ENCODE measurements at regions not wholly inside any gene's neighbourhood (a gene's known extent, or its start where the extent isn't known, plus 50 kb on each side); places are given as distances from the start of the nearest gene placed in this dataset.
"Not testable (repeated sequence)": the region's sequence is repeated elsewhere in the genome, so short reads cannot be mapped to it uniquely, and the experiment has no call there.

DNA sequence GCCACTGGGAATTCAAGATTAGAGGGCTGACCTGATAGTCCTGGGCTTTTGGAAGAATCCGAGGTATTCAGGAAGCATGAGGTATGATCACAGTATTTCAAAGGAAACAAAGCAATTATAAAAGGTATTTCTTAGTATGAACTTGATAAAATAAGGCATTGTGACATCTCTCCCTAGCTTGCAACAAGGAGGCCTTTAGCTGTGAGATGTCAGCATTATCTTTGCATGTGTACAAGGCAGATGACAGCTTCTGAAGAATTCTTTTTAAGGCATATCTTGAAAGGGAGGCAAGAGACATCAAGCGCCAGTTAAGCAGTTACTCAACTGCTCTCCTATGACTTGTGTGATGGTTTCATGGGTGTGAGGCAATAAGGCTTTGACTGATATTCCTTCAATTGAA, 1123.7 kb downstream of the PLA2G4A start:
- no peak for DNase-seq

DNA sequence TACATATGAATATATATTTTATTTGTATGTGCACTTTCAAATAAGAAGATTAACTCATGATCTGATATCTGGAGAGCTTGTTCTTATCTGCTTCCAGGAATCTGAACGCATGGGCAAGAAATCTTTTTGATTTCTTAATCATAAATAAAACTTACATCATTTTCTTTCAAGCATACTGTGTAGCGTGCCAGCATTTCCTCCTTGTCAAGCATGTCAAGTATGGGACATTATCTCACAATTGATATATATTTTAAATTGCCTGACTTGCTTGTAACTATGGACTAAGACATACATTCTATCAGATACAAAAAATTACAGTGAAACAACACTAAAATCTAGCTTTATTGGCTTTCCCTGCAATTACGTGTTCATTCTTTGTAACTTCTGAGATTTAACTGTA, 1128.2 kb downstream of the PLA2G4A start:
- no peak for DNase-seq

DNA sequence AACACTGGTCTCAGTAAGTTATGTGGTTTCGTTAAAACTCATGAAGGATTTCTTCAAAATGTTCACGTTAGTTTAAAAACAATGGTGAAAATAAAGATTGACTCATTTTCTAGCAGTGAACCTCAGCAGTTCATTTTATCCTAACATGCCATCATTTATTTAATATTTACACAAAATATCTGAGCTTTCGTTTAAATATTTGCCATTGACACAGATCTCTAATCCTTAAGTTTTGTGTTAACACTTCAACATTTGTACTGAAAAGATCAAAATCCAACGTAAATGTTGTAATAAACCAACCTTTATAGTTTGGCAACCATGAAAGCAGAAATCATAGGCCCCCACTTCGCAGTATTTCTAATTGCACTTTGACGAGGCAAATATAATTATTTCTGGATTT, 1129.5 kb downstream of the PLA2G4A start:
- no peak for DNase-seq

DNA sequence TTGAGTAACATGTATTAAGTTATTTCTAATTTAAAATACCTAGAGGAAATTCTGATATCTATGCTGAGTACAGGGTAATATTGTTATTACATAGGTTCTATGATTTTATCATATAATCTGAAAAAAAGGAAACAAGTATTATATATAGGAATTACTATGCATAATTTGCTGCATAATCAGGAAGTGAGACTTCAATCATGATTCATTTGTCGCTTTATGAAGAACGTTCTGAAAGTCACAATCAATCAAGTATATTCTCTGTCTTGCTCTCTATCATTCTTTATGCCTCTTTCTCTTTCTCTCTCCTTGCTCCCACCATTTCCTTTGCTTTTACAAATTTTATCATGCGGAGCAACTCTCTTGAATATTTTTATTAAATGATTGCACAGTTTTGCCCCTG, 1130.3 kb downstream of the PLA2G4A start:
- no peak for DNase-seq

DNA sequence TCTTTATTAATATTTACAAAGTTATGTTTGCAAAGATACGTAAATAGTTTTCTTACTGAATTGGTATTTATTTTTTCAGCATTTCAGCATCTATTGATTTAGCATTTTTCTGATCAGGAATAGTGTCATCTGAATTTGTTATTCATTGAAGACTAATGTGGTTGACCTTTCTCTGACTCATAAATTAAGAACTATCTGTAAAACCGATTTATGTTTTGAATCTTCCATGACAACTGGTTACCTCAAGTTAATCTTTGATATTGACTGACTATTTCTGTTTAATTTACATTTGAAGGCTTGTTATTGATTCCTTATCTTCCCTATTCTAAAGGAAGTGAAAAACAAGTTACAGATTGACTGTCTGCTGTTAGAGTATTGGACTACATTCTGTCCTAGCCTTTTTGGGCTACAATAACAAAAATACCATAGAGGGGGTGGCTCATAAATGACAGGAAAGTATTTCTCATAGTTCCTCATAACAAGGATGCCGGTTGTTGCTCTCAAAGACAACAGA, 1131.4 kb downstream of the PLA2G4A start:
- DNase-seq, result no peak

DNA sequence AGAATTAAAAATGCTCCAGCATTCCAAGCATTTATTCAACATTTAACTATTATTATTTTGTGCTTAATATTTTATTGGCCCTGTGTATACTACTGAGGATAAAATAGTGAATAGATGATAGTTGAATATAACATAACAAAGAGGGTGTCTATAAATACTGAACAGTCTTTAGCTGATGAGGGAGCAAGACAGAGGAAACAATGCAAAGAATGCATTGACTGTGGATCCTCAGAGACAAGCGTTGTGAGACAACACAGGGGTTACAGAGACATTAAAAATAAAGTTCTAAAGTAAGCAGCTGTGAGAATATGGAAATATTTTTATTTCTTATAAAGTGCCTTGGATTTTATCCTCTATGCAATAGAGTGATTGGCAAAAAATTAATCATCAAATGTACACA, 1133.1 kb downstream of the PLA2G4A start:
- DNase-seq, result no peak

DNA sequence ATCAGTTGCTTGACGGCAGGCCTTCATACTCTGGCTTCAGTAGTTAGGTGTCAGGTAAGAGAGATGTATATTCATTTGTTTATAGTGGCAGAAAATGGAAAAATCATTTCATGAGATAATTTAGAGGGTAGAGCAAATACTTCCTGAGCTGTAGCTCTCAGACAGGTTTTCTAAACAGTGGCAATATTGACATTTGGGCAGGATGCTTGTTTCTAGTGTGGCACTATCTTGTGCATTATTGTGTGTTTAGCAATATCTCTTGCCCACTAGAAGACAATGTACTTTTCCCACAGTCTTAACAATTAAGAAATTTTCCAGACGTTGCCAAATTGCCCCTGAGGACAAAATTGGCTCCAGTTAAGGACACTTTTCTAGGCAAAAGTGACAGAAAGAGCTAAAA, 1143.1 kb downstream of the PLA2G4A start:
- DNase-seq, result no peak

DNA sequence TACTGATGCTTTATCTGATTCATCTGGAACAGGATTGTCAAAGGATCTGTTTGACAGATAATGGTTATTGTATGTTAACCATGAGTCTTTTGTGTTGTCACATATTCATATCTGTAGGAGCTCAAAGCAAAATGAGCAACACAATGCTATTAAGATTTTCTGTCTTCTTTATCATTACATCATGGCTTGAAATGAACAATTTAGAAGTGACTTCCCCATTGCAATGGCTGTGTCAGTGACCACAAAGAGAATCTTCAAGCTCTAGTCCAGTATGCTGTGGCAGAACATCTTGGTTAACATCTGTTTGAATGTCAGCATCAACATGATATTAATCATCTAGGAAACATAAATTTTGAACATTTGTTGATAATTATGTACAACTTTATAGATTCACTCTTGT, 1148.5 kb downstream of the PLA2G4A start:
- no peak for DNase-seq

DNA sequence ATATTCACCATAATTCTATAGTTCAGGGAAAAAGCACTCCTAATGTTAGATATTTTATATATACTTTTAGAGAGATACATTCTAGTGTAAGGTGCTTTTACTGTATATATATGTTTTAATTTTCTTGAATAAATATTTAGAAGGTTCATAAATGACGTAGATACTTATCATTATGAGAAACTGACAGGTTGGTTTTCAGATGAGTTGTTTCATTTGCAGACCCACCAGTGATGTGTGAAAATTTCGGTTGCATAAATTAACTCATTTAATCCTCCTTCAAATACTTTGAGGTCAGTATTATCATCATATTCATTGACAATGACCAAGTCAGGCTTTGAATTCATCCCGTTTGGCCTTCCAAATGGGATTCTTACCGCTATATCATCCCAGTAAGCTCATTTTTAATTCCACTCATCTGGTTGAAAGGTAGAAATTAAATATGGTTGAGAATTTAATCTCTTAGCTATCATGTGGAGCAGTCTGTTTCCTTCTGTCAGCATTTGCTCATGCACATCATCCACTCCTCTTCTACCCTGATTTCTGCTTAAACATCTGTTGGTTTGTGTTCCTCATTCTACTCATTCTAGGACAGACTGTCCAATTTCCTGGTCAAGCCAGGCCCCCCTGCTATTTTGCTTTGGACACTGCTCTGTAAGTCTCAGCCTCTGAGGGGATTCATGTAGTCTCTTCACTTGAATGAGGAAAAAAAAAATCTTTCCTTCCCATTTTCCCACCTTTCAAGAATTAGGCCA, 1156.6 kb downstream of the PLA2G4A start:
- DNase-seq, result no peak

DNA sequence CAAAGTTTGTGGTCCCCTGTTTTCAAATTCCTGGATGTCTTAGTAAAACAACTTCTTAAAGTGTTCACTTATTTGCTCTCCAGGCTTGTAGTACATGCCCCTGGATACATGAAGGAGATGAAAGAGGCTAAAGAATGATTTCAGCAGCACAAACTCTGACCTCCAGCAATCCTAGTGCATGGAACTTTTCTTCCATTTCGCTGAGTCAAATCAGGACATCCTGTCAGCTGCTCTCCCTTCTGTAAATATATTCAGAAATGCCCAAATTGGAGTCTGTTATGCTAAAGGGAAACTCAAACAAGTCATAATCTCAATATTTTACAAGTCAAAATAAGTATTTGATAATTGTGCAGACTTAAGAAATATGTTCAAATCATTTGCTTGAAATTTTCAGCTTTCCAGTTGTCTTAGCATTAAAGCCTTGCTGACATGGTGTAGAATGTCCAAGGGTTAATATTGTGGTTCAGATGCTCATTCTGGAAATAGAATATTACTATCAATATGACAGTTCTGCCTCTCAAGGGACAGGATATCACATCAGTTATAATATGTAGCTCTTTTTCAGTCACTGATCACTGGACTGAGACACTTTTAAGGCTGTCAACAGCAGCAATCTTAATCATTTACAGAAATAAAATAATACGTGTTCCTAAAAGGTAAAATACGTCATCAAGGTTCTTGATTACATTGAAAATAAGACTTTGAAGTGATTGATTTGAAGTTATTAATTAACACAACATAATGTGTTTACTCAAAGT, 1157.3 kb downstream of the PLA2G4A start:
- peak in 1 of 2 donors; percentile 0 for DNase-seq

DNA sequence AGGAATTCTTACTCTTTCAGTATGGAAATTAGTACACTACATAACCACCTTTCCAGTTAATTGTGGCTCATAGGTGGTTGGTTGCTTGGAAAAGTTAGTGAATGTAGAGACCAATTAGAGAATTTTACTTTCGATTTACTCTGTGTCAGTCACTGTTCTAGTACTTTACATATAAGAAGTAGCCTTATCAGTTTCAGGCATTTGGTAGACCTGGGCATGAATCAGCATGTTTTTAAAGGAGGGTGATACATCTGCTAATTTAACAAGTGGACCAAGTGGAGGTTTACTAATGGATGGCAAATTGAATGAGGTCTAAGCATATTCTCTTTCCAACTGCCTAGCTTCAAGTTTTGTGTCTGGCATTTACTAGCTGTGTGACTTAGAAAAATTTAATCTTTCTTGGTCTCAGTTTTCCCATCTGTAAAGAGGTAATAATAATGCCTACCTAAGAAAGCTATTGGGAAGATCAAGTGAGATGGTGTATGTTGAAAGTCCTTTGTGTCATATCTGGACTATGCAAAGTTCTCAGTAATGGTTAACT, 1158.6 kb downstream of the PLA2G4A start:
- no peak for DNase-seq

DNA sequence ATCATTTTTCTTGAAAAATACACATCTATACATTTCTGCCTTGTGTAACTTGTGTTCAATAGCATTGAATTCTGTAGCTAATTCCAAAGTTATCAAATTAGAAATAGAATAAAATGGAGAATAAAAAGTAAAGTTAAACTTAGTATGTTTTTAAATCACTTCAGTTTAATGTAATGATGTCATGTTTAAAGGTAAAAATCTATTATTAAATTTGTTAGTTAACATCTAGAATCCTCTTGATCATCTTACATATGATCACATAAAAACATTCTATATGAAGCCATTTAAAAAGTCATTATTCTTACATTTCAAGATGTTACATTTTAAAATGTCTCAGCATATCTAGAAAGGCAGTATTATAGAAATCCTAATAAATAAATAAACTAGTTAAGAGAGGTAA, 1163.2 kb downstream of the PLA2G4A start:
- no peak for DNase-seq

DNA sequence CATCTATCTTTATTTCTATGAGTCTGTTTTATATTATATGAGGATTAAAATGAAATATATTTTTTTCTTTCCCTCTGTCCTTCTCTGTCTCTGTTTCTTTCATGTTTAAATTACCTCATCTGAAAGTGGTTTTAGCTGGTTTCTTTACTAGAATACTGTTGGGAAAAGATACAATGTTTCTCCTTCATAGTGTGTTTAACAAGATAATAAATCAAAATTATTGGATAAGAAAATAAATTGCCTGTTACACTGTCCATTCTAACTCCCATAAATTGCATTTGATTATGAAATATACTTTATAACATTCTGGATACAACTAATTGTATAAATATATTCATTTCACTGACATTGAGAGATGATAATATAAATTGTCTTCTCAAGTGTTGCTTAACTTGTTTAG, 1168.0 kb downstream of the PLA2G4A start:
- no peak for DNase-seq

DNA sequence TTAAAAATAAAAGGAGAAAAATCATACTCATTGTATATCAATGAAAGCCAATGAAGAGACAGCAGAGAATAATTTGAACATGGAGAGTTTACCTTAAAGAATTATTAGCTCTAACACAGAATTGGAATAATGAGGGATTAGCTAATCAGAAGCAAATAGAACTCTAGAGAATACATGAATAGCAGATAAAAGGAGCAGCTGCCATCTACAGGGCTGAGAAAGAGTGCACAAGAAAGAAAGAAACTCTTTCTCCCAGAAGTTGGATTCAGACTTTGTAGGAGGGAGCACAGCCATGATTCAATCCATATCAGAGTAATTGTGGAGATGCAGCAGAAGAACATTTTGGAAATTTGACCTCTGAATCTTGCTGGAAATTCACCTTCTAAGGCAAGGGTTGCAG, 1171.2 kb downstream of the PLA2G4A start:
- DNase-seq, result no peak

DNA sequence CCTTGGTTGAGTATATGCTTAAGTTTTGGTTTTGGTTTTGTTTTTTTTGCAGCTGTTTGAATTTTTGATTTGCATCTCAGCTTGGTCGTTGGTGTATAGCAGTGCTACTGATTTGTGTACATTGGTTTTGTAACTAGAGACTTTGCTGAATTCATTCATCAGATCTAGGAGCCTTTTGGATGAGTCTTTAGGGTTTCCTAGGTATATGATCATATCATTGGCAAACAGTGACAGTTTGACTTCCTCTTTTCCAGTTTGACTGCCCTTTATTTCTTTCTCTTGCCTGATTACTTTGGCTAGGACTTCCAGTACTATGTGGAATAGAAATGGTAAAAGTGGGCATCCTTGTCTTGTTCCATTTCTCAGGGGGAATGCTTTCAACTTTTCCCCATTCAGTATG, 1174.9 kb downstream of the PLA2G4A start:
- DNase-seq, result not testable (repeated sequence)

DNA sequence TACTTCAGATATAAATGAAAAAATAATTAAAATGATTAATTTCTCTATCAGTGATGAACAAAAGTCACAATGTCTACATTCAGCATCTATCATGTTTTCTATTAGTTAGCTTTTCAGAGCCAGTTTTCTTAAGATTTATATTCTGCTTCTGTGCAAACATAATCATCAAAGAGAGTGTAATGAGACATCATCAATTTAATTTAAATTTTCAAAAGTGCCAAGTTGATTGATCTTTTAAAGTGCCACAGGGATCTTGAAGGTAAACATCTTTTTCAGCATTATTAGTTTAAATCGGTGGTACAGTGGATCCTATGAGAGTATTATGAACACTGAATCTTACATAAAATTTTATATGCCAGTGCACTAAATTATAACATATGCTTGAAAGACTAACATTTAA, 1176.1 kb downstream of the PLA2G4A start:
- no peak for DNase-seq

DNA sequence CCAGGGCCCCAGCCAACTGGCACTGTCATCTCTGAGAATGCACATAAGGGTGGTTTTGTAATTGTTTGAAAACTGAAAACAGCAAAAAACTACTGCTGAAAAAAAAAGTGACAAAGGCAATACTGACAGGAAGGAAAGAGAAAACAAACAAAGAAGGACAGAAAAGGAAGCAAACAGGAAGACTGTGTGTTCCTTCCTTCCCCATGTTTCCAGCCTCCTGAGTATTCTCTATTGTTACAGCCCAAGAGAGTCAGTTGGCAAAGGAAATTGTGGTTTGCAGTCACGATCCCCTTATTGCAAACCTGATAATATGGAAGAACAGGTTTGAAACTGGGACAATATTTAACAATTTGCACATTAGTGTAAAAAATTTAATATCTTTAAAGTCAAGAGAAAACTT, 1177.6 kb downstream of the PLA2G4A start:
- DNase-seq, result no peak

DNA sequence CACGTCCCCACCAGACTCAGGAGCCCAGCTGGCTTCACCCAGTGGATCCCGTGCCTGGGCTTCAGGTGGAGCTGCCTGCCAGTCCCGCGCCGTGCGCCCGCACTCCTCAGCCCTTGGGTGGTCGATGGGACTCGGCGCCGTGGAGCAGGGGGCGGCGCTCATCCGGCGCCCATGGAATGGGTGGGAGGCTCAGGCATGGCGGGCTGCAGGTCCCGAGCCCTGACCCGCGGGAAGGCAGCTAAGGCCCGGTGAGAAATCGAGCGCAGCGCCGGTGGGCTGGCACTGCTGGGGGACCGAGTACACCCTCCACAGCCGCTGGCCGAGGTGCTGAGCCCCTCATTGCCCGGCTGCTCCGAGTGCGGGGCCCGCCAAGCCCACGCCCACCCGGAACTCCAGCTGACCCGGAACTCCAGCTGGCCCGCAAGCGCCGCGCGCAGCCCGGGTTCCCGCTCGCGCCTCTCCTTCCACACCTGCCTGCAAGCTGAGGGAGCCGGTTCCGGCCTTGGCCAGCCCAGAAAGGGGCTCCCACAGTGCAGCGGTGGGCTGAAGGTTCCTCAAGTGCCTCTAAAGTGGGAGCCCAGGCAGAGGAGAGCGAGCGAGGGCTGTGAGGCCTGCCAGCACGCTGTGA, 1184.6 kb downstream of the PLA2G4A start:
- DNase-seq, result not testable (repeated sequence)

DNA sequence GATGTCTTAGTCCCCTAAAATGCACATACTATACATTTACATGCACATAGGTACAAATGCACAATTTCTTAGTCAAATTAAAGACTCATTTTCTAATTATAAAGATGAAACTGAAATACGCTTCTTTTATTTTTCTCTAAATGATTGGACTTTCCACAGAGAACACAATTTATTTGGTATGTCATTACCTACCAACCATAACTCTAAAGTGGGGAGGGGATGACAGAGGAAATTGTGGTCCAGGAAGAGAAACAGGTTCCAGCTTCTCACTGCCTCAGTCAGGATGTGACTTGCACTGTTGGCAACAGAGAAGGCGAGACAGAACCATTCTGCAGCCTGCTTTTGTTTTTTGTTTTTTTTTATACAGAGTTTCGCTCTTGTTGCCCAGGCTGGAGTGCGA, 1189.2 kb downstream of the PLA2G4A start:
- no peak for DNase-seq

DNA sequence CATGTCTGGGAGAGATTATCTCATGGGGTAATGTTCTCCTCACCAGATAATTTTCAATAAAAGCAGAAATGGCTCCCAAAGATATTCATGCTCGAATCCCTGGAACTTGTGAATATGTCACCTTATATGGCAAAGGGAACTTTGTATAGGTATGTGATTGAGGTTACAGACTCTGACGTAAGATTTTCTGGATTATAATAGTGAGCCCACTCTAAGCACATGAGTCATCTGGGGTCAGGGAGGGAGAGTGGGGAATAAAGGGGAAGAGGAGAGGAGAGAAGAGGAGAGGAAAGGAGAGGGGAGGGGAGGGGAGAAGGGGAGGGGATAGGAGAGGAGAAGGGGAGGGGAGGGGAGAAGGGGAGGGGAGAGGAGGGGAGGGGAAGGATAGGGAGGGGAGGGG, 1193.9 kb downstream of the PLA2G4A start:
- no peak for DNase-seq

DNA sequence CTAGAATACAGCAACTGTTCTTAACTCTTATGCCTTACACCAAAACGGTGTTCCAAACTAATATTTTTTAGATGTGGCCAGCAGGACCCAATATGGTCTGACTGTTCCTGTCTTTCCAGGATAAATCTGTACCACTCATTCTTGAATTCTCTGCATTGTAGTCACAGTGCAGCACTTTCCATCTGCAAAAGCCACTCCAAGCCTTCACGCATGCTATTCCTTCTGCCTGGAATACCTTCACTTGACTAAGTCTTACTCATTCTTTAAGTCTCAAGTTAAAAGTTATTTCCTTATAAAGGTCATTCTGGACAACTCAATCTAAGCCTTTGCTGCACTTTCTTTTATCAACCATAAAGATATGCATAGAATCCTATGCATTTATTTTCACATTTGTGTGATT, 1194.5 kb downstream of the PLA2G4A start:
- no peak for DNase-seq

DNA sequence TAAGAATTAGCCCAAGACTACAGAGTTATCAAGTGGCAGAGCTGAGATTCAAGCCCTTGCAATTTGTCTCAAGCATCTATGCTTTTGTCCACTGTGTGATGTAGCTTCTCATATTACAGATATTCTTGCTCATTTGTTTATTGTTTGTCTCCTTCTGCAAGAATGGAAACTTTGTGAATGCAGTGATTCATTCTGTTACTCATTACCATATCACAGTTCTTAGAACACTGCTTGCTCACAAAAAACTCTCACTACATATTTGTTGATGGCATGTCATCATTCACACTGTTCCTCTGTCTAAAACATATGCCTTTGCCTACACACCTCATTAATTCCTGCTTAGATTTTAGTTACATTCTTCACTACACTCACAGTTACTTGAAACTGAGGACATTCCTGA, 1198.9 kb downstream of the PLA2G4A start:
- DNase-seq, result peak in 1 of 2 donors; percentile 14

DNA sequence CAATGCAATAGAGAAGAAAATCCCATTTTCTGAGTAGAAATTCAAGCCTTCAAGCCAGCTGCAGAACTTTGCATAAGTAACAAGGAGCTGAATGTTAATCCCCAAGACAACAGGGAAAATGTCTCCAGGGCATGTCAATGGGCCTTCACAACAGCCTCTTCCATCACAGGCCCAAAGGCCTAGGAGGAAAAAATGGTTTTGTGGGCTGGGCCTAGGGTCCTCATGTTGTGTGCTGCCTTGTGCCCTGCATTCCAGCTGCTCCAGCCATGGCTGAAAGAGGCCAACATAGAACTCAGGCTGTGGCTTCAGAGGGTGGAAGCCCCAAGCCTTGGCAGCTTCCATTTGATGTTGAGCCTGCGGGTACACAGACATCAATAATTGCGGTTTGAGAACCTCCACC, 1208.8 kb downstream of the PLA2G4A start:
- not testable (repeated sequence) for DNase-seq

Measured in right lung (tissue), 2 donors.